Stomach (tissue), 8 donors: ENCODE measurements at regions not wholly inside any gene's neighbourhood (a gene's known extent, or its start where the extent isn't known, plus 50 kb on each side); places are given as distances from the start of the nearest gene placed in this dataset.

Experiments
- DNase-seq, 2 donors: peaks; one replicate each; pipeline versions ENCODE4 v3.0.0 to v3.0.0-alpha.2; 2013 to 2019
- H3K27ac ChIP-seq, 5 donors: fragments of 200-600 bp in 4 of 5; sonication (generic) in 4 of 5; one replicate each; pipeline ENCODE4 v1.5.1; 2013 to 2019; ENCODE audit warnings: mild to moderate bottlenecking in 1 of 5, moderate library complexity in 1 of 5
- H3K27me3 ChIP-seq, 3 donors: fragments of 200-600 bp; sonication (generic); one replicate each; pipeline ENCODE4 v1.5.1; 2017 to 2019; ENCODE audit warnings: mixed run types in 1 of 3
- H3K36me3 ChIP-seq, 4 donors: fragments of 200-600 bp; sonication (generic); 1 replicate in 3 of 4; 2 replicates in 1 of 4; pipeline ENCODE4 v1.5.1; 2016 to 2019
- H3K4me1 ChIP-seq, 4 donors: fragments of 200-600 bp; sonication (generic); one replicate each; pipeline ENCODE4 v1.5.1; 2016 to 2019
- H3K4me3 ChIP-seq, 4 donors: fragments of 200-600 bp; sonication (generic) in 3 of 4; one replicate each; pipeline ENCODE4 v1.5.1; 2016 to 2019; ENCODE audit warnings: mild to moderate bottlenecking in 1 of 4
- H3K9me3 ChIP-seq, 4 donors: fragments of 200-600 bp; sonication (generic); one replicate each; pipeline ENCODE4 v1.5.1; 2016 to 2019
- EP300 ChIP-seq: sonication (generic); formaldehyde crosslinking; IDR thresholded peaks from one replicate; pipeline ENCODE4 v1.6.1; 2017; ENCODE audit warnings: antibody characterized with exemption
- POLR2A ChIP-seq, 4 donors: fragments of 450-650 bp; IDR thresholded peaks; one replicate each; pipeline ENCODE4 v1.6.1; 2016; ENCODE audit warnings: antibody characterized with exemption in 4 of 4, control low read depth in 2 of 4, mild to moderate bottlenecking in 1 of 4, moderate library complexity in 1 of 4
- POLR2AphosphoS5 ChIP-seq, 3 donors: sonication (generic); formaldehyde crosslinking; IDR thresholded peaks; one replicate each; pipeline ENCODE4 v1.6.1; 2016; ENCODE audit warnings: antibody characterized with exemption in 3 of 3
- WGBS, 5 donors: extraction: QIAGEN DNeasy Blood & Tissue Kit in 3 of 5; methylation state at CpG; one replicate each; pipeline versions ENCODE4 v1.1.5 to v1.1.7; 2013 to 2018; 5-methylcytosine and 5-hydroxymethylcytosine counted together
- intact Hi-C: fragments of 100-400 bp; cut with DNase I; formaldehyde crosslinking; loops from one replicate; pipeline ENCODE4 v1.15.1; 2023; ENCODE audit warnings: low total_unique reads
- TF ChIP-seq, protein P1 (sequence below), 7 experiments: fragments of 450-650 bp in 4 of 7; fragments of 200-600 bp in 3 of 7; sonication (generic) in 3 of 7; IDR thresholded peaks; one replicate each; pipeline ENCODE4 v1.5.1; 2016 to 2019; ENCODE audit warnings: antibody characterized with exemption in 7 of 7, control low read depth in 2 of 7, mild to moderate bottlenecking in 1 of 7
- donor health status: healthy with polysubstance abuse.
- donor health status: Bipolar disorder and iron deficiency.
- donor health status: healthy.

DNA sequence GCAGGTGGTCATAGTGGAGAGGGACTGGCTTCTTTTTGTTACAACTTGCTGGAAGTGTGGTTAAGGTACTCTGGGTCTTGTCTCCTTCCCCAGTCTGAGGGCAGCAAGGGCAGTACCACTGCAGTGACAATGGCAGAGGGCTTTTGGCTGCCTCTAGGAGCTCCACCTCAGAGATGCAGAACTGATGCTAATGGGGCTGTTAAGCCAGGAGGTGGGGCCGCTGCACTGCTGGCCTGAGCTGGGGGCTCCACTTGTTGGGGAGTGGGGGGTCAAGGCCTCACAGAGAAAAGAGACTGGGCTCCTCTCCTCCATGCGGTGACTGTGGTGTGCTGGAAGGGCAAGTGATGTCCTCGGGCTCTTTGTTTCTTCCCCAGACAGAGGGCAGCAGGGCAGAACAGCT lies 135.7 kb downstream of the DSEL start:
- no peaks in the 10 kb centered on the region for H3K9me3 ChIP-seq
- TF ChIP-seq POLR2A (IDR thresholded peaks at IDR 0.05) (no peak), POLR2AphosphoS5 (IDR thresholded peaks at IDR 0.05) (no peak), EP300 (no peak)
- TF ChIP-seq, protein P1, sequence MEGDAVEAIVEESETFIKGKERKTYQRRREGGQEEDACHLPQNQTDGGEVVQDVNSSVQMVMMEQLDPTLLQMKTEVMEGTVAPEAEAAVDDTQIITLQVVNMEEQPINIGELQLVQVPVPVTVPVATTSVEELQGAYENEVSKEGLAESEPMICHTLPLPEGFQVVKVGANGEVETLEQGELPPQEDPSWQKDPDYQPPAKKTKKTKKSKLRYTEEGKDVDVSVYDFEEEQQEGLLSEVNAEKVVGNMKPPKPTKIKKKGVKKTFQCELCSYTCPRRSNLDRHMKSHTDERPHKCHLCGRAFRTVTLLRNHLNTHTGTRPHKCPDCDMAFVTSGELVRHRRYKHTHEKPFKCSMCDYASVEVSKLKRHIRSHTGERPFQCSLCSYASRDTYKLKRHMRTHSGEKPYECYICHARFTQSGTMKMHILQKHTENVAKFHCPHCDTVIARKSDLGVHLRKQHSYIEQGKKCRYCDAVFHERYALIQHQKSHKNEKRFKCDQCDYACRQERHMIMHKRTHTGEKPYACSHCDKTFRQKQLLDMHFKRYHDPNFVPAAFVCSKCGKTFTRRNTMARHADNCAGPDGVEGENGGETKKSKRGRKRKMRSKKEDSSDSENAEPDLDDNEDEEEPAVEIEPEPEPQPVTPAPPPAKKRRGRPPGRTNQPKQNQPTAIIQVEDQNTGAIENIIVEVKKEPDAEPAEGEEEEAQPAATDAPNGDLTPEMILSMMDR (IDR thresholded peaks at IDR 0.05), result no peak
- H3K4me1 ChIP-seq, result no peaks in the 10 kb centered on the region
- no peak overlapping the region for H3K27ac ChIP-seq
- no peak for DNase-seq
- intact Hi-C loops, result no loop called here
- WGBS, 5 donors, result 86 to 100% (median 94%) methylated on average over 3 of the region's 3 CpGs
- H3K27me3 ChIP-seq, result no peaks in the 10 kb centered on the region
- no peak overlapping the region for H3K4me3 ChIP-seq
- no peaks in the 10 kb centered on the region for H3K36me3 ChIP-seq

DNA sequence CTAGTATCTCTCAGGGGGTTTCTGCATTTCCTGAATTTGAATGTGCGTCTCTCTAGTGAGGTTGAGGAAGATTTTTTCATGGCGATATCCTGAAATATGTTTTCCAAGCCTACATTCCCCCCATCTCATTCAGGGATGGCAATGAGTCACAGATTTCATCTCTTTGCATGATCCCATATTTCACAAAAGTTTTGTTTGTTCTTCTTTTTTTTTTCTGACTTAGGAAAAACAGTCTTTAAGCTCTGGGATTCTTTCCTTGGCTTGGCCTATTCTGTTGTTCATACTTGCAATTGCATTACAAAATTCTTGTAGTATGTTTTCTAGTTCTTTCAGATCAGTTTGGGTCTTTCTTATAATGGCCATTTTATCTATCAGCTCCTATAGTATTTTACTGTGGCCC lies 136.5 kb downstream of the DSEL start:
- Histone ChIP-seq H3K9me3 (no peaks in the 10 kb centered on the region), H3K27me3 (no peaks in the 10 kb centered on the region), H3K27ac (no peak overlapping the region), H3K4me3 (no peak overlapping the region), H3K4me1 (no peaks in the 10 kb centered on the region), H3K36me3 (no peaks in the 10 kb centered on the region)
- TF ChIP-seq EP300, result no peak
- no peak for TF ChIP-seq POLR2AphosphoS5 (IDR thresholded peaks at IDR 0.05)
- TF ChIP-seq, protein P1 (IDR thresholded peaks at IDR 0.05), result no peak
- TF ChIP-seq POLR2A (IDR thresholded peaks at IDR 0.05), result no peak
- intact Hi-C loops, result no loop called here
- whole genome bisulfite sequencing, 5 donors, result 78 to 95% (median 91%) methylated on average over 2 of the region's 2 CpGs
- no peak for DNase-seq

DNA sequence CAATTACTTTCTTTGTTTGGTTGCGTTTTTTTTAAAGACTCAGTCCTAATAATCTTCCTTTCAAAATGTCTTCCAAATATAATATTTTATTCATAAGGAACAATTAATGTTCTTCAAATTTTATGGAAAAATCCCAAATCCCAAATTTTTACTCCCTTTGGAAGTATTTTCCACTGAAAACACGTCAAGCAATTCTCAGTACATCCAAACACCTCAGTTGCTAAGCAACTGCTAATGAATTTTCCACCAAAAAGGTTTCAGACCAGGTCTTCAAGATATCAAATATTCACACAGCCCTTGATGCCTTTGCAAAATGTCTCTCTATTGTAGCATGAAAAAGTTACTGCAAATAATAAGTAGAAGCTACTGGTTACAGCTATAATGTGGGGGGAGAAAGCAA lies 140.1 kb downstream of the DSEL start:
- H3K4me1 ChIP-seq, result no peaks in the 10 kb centered on the region
- no peak for DNase-seq
- no peaks in the 10 kb centered on the region for H3K36me3 ChIP-seq
- WGBS, 5 donors, result 42 to 62% (median 60%) methylated on average over 2 of the region's 2 CpGs
- intact Hi-C loops, result no loop called here
- no peak overlapping the region for H3K4me3 ChIP-seq
- no peaks in the 10 kb centered on the region for H3K9me3 ChIP-seq
- no peak overlapping the region for H3K27ac ChIP-seq
- H3K27me3 ChIP-seq, result no peaks in the 10 kb centered on the region
- TF ChIP-seq EP300, result no peak
- TF ChIP-seq, protein P1 (IDR thresholded peaks at IDR 0.05), result no peak

DNA sequence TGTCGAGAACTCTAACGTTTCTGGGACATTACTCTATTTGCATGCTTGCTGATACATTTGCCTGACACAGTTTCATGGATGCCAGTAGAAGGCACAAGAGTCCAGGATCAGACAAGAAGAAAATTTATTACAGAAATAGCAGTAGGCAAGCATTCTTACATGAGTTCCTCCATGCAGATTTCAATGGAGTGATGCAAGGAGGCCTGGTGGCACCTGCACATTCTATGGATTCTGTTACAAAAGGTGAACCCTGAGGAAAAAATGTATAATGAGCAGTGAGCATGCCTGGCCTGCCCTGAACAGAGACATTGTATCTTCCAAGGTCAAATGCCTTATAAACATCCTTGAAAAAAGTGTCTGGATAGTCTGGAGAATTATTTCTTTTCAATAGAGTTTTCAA lies 142.9 kb downstream of the DSEL start:
- Histone ChIP-seq H3K4me1 (no peaks in the 10 kb centered on the region), H3K9me3 (no peaks in the 10 kb centered on the region), H3K36me3 (no peaks in the 10 kb centered on the region), H3K27me3 (no peaks in the 10 kb centered on the region), H3K27ac (no peak overlapping the region), H3K4me3 (no peak overlapping the region)
- WGBS, 5 donors, result 74 to 85% (median 82%) methylated on average over 2 of the region's 2 CpGs
- DNase-seq, result no peak
- intact Hi-C loops, result no loop called here
- TF ChIP-seq EP300 (no peak), POLR2A (IDR thresholded peaks at IDR 0.05) (no peak), POLR2AphosphoS5 (IDR thresholded peaks at IDR 0.05) (no peak)
- TF ChIP-seq, protein P1 (IDR thresholded peaks at IDR 0.05), result no peak
